DMS114 treated with DMSO at 0.1 percent for 48 hours (cell line): ENCODE measurements at regions not wholly inside any gene's neighbourhood (a gene's known extent, or its start where the extent isn't known, plus 50 kb on each side); places are given as distances from the start of the nearest gene placed in this dataset.

Experiments used
- DNase-seq: peaks from one replicate; lab custom pipeline; 2025; ENCODE audit not compliant: unreplicated experiment; lab: John Stamatoyannopoulos, UW

GRCh38 chr6:44062771-44063560 is 64.3 kb downstream of the MRPL14 start:
- DNase-seq: no peak

GRCh38 chr6:44062105-44062770 is 65.0 kb downstream of the MRPL14 start:
- DNase-seq: no peak

GRCh38 chr6:44061375-44062104 is 65.7 kb downstream of the MRPL14 start:
- DNase-seq: no peak

- DNase-seq: no peak
Measured at GRCh38 chr6:44060612-44061374, 66.5 kb downstream of the MRPL14 start.

- no peak for DNase-seq
Measured at GRCh38 chr6:44059359-44060346, 67.6 kb downstream of the MRPL14 start.

GRCh38 chr6:44058617-44059358 is 68.5 kb downstream of the MRPL14 start:
- DNase-seq: no peak

GRCh38 chr6:44057931-44058616 is 69.2 kb downstream of the MRPL14 start:
- DNase-seq: no peak

GRCh38 chr6:44057238-44057930 is 69.9 kb downstream of the MRPL14 start:
- DNase-seq: no peak

- DNase-seq: no peak
Measured at GRCh38 chr6:44056392-44057237, 70.6 kb downstream of the MRPL14 start.

- no peak for DNase-seq
Measured at GRCh38 chr6:44054721-44055559, 72.3 kb downstream of the MRPL14 start.

- DNase-seq: no peak
Measured at GRCh38 chr6:44053760-44054556, 73.3 kb downstream of the MRPL14 start.

- no peak for DNase-seq
Measured at GRCh38 chr6:44053106-44053756, 74.0 kb downstream of the MRPL14 start.

- DNase-seq: no peak
Measured at GRCh38 chr6:44052419-44053023, 74.7 kb downstream of the MRPL14 start.

- no peak for DNase-seq
Measured at GRCh38 chr6:44051515-44051914, 75.7 kb downstream of the MRPL14 start.
